Stomach (tissue), 8 donors: ENCODE measurements at regions not wholly inside any gene's neighbourhood (a gene's known extent, or its start where the extent isn't known, plus 50 kb on each side); places are given as distances from the start of the nearest gene placed in this dataset.

Experiments
- DNase-seq, 2 donors: peaks; one replicate each; pipeline versions ENCODE4 v3.0.0 to v3.0.0-alpha.2; 2013 to 2019
- H3K27ac ChIP-seq, 5 donors: fragments of 200-600 bp in 4 of 5; sonication (generic) in 4 of 5; one replicate each; pipeline ENCODE4 v1.5.1; 2013 to 2019; ENCODE audit warnings: mild to moderate bottlenecking in 1 of 5, moderate library complexity in 1 of 5
- H3K27me3 ChIP-seq, 3 donors: fragments of 200-600 bp; sonication (generic); one replicate each; pipeline ENCODE4 v1.5.1; 2017 to 2019; ENCODE audit warnings: mixed run types in 1 of 3
- H3K36me3 ChIP-seq, 4 donors: fragments of 200-600 bp; sonication (generic); 1 replicate in 3 of 4; 2 replicates in 1 of 4; pipeline ENCODE4 v1.5.1; 2016 to 2019
- H3K4me1 ChIP-seq, 4 donors: fragments of 200-600 bp; sonication (generic); one replicate each; pipeline ENCODE4 v1.5.1; 2016 to 2019
- H3K4me3 ChIP-seq, 4 donors: fragments of 200-600 bp; sonication (generic) in 3 of 4; one replicate each; pipeline ENCODE4 v1.5.1; 2016 to 2019; ENCODE audit warnings: mild to moderate bottlenecking in 1 of 4
- H3K9me3 ChIP-seq, 4 donors: fragments of 200-600 bp; sonication (generic); one replicate each; pipeline ENCODE4 v1.5.1; 2016 to 2019
- CTCF ChIP-seq, 7 experiments: fragments of 450-650 bp in 4 of 7; fragments of 200-600 bp in 3 of 7; sonication (generic) in 3 of 7; IDR thresholded peaks; one replicate each; pipeline ENCODE4 v1.5.1; 2016 to 2019; ENCODE audit warnings: antibody characterized with exemption in 7 of 7, control low read depth in 2 of 7, mild to moderate bottlenecking in 1 of 7
- EP300 ChIP-seq: sonication (generic); formaldehyde crosslinking; IDR thresholded peaks from one replicate; pipeline ENCODE4 v1.6.1; 2017; ENCODE audit warnings: antibody characterized with exemption
- POLR2A ChIP-seq, 4 donors: fragments of 450-650 bp; IDR thresholded peaks; one replicate each; pipeline ENCODE4 v1.6.1; 2016; ENCODE audit warnings: antibody characterized with exemption in 4 of 4, control low read depth in 2 of 4, mild to moderate bottlenecking in 1 of 4, moderate library complexity in 1 of 4
- POLR2AphosphoS5 ChIP-seq, 3 donors: sonication (generic); formaldehyde crosslinking; IDR thresholded peaks; one replicate each; pipeline ENCODE4 v1.6.1; 2016; ENCODE audit warnings: antibody characterized with exemption in 3 of 3
- WGBS, 5 donors: extraction: QIAGEN DNeasy Blood & Tissue Kit in 3 of 5; methylation state at CpG; one replicate each; pipeline versions ENCODE4 v1.1.5 to v1.1.7; 2013 to 2018; 5-methylcytosine and 5-hydroxymethylcytosine counted together
- intact Hi-C: fragments of 100-400 bp; cut with DNase I; formaldehyde crosslinking; loops from one replicate; pipeline ENCODE4 v1.15.1; 2023; ENCODE audit warnings: low total_unique reads
- donor health status: healthy with polysubstance abuse.
- donor health status: Bipolar disorder and iron deficiency.
- donor health status: healthy.

- no peaks in the 10 kb centered on the region for H3K9me3 ChIP-seq
- no peak overlapping the region for H3K27ac ChIP-seq
- WGBS, 5 donors = 43 to 72% (median 64%) methylated on average over 4 of the region's 4 CpGs
- no peak for DNase-seq
- intact Hi-C loops = no loop called here
- H3K36me3 ChIP-seq = no peaks in the 10 kb centered on the region
- TF ChIP-seq POLR2A (IDR thresholded peaks at IDR 0.05) (no peak), CTCF (IDR thresholded peaks at IDR 0.05) (no peak), EP300 (no peak), POLR2AphosphoS5 (IDR thresholded peaks at IDR 0.05) (no peak)
- no peak overlapping the region for H3K4me3 ChIP-seq
- peaks cover 0 to 31% (median 6%) of the 10 kb centered on the region in 3 donors for H3K27me3 ChIP-seq
- H3K4me1 ChIP-seq = no peaks in the 10 kb centered on the region
Observed at GRCh38 chr5:87787086-87787485, 374.4 kb upstream of the CCNH start.

- intact Hi-C loops = no loop called here
- no peak for DNase-seq
- no peak overlapping the region for H3K27ac ChIP-seq
- no peaks in the 10 kb centered on the region for H3K9me3 ChIP-seq
- TF ChIP-seq EP300 = no peak
- H3K4me3 ChIP-seq = no peak overlapping the region
- H3K36me3 ChIP-seq = no peaks in the 10 kb centered on the region
- WGBS, 5 donors = 31 to 41% (median 35%) methylated on average over 1 of the region's 1 CpG
- H3K27me3 ChIP-seq = peaks cover 0 to 37% (median 6%) of the 10 kb centered on the region in 3 donors
- peaks cover 0 to under 1% (median 0%) of the 10 kb centered on the region in 4 donors for H3K4me1 ChIP-seq
Observed at GRCh38 chr5:87786471-87786870, 373.7 kb upstream of the CCNH start.

GRCh38 chr5:87785554-87786335, 373.0 kb upstream of the CCNH start:
- DNase-seq = no peak
- Histone ChIP-seq H3K4me3 (no peak overlapping the region), H3K36me3 (no peaks in the 10 kb centered on the region), H3K9me3 (no peaks in the 10 kb centered on the region), H3K4me1 (peaks cover 0 to 6% (median 3%) of the 10 kb centered on the region in 4 donors), H3K27ac (no peak overlapping the region), H3K27me3 (peaks cover 0 to 44% (median 6%) of the 10 kb centered on the region in 3 donors)
- intact Hi-C loops = no loop called here
- WGBS, 5 donors = 26 to 46% (median 44%) methylated on average over 4 of the region's 4 CpGs
- TF ChIP-seq POLR2AphosphoS5 (IDR thresholded peaks at IDR 0.05) (no peak), POLR2A (IDR thresholded peaks at IDR 0.05) (no peak), CTCF (IDR thresholded peaks at IDR 0.05) (no peak), EP300 (no peak)

DNA sequence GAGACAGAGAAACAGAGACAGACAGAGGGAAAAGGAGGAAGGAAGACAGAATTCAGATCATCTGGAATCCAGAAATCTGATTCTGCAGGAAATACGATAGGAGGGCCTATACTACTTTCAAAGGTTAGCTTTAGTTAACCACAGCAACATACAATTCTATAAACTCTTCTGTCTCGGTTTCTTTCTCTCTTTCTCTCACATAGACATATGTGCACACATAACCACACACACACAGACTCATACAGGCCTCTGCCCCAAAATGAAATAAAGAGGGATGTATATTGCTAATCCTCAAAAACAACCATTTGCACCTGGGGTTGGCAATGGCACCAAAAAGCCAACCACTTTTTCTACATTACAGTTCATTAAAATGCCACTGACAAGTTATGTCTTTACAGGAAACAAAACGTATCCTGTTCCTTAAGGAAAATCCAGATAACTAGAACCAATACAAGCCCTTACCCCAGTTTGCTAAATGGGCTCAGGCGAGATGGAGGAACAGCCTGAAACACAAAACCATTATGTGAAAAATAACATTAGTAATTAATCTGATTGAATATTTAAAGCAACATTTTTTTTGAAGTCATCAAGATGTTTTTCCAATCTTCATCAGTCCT, 372.3 kb upstream of the CCNH start:
- DNase-seq = no peak
- H3K9me3 ChIP-seq = no peaks in the 10 kb centered on the region
- H3K36me3 ChIP-seq = no peaks in the 10 kb centered on the region
- peaks cover 0 to 48% (median 6%) of the 10 kb centered on the region in 3 donors for H3K27me3 ChIP-seq
- H3K27ac ChIP-seq = no peak overlapping the region
- peaks cover 0 to 6% (median 3%) of the 10 kb centered on the region in 4 donors for H3K4me1 ChIP-seq
- no peak overlapping the region for H3K4me3 ChIP-seq
- WGBS, 5 donors = 55 to 64% (median 56%) methylated on average over 4 of the region's 4 CpGs
- TF ChIP-seq POLR2A (IDR thresholded peaks at IDR 0.05) (no peak), CTCF (IDR thresholded peaks at IDR 0.05) (no peak), EP300 (no peak), POLR2AphosphoS5 (IDR thresholded peaks at IDR 0.05) (no peak)
- intact Hi-C loops = loop anchor here (5.0 kb wide), 1 partner anchor 907 kb away; no protein-coding TSS in a partner anchor
